Fibroblast of lung (primary cell): ENCODE measurements at regions not wholly inside any gene's neighbourhood (a gene's known extent, or its start where the extent isn't known, plus 50 kb on each side); places are given as distances from the start of the nearest gene placed in this dataset.
"Not testable (repeated sequence)": the region's sequence is repeated elsewhere in the genome, so short reads cannot be mapped to it uniquely, and the experiment has no call there.

Source experiments
- DNase-seq, 2 donors: peaks; one replicate each; pipeline versions ENCODE4 v3.0.0 to v3.0.0-alpha.2; 2010; ENCODE audit warnings: low read depth in 2 of 2
- H2AFZ ChIP-seq: 2 replicates; pipeline ENCODE4 v1.5.1; 2012; ENCODE audit warnings: low read length, control low read depth, inconsistent platforms
- H3K27ac ChIP-seq: 2 replicates; pipeline ENCODE4 v1.5.1; 2011; ENCODE audit warnings: low read length, control low read depth; ENCODE audit not compliant: insufficient read depth
- H3K27me3 ChIP-seq: 2 replicates; pipeline ENCODE4 v1.5.1; 2011; ENCODE audit warnings: mild to moderate bottlenecking, low read length; ENCODE audit not compliant: control insufficient read depth, insufficient read depth
- H3K36me3 ChIP-seq: 2 replicates; pipeline ENCODE4 v1.5.1; 2011; ENCODE audit warnings: low read length; ENCODE audit not compliant: control insufficient read depth, insufficient read depth
- H3K4me1 ChIP-seq: 2 replicates; pipeline ENCODE4 v1.5.1; 2011; ENCODE audit warnings: low read length; ENCODE audit not compliant: control insufficient read depth, insufficient read depth; ENCODE audit errors: extremely low read depth
- H3K4me2 ChIP-seq: 2 replicates; pipeline ENCODE4 v1.5.1; 2011; ENCODE audit warnings: low read length, control low read depth; ENCODE audit not compliant: insufficient read depth; ENCODE audit errors: extremely low read depth
- H3K4me3 ChIP-seq, 4 experiments: fragments of 200-600 bp in 1 of 4; sonication (generic) in 1 of 4; replicated peaks in 1 of 4; 2 replicates each; pipeline ENCODE4 v1.5.1; 2011 to 2016; ENCODE audit warnings: low read length in 4 of 4, low read depth in 3 of 4, mild to moderate bottlenecking in 3 of 4, control low read depth in 2 of 4, inconsistent platforms in 1 of 4, mixed read lengths in 1 of 4; ENCODE audit not compliant: insufficient read depth in 1 of 4; ENCODE audit errors: control extremely low read depth in 1 of 4
- H3K79me2 ChIP-seq: 2 replicates; pipeline ENCODE4 v1.5.1; 2012; ENCODE audit warnings: mild to moderate bottlenecking, low read length, inconsistent platforms; ENCODE audit not compliant: control insufficient read depth, insufficient read depth
- H3K9ac ChIP-seq: 2 replicates; pipeline ENCODE4 v1.5.1; 2011; ENCODE audit warnings: mild to moderate bottlenecking, low read length, control low read depth; ENCODE audit not compliant: insufficient read depth
- H3K9me3 ChIP-seq: 2 replicates; pipeline ENCODE4 v1.5.1; 2012; ENCODE audit warnings: low read depth, low read length; ENCODE audit not compliant: control insufficient read depth, insufficient read depth
- H4K20me1 ChIP-seq: 2 replicates; pipeline ENCODE4 v1.5.1; 2011; ENCODE audit warnings: low read length; ENCODE audit not compliant: control insufficient read depth, insufficient read depth; ENCODE audit errors: extremely low read depth
- CTCF ChIP-seq, 2 donors: IDR thresholded peaks in 1 of 2; conservative IDR thresholded peaks in 1 of 2; 1 replicate in 1 of 2; 2 replicates in 1 of 2; pipeline ENCODE4 v1.5.1; 2011 to 2012; ENCODE audit warnings: low read length in 2 of 2, control low read depth in 1 of 2, inconsistent platforms in 1 of 2, low read depth in 1 of 2, mild to moderate bottlenecking in 1 of 2
- EZH2 ChIP-seq: IDR thresholded peaks from 2 replicates; pipeline ENCODE4 v1.5.1; 2012; ENCODE audit warnings: low read length, control low read depth, mild to moderate bottlenecking; ENCODE audit errors: missing control alignments

GRCh38 chr12:86387591-86388145, 131.5 kb upstream of the MGAT4C start:
- Histone ChIP-seq H3K27me3 (no peaks in the 10 kb centered on the region), H4K20me1 (no peaks in the 10 kb centered on the region), H3K9me3 (no peaks in the 10 kb centered on the region), H3K4me3 (no peak overlapping the region), H3K4me1 (no peaks in the 10 kb centered on the region), H3K4me2 (no peak overlapping the region), H3K9ac (no peak overlapping the region), H3K36me3 (no peaks in the 10 kb centered on the region), H3K27ac (no peak overlapping the region), H3K79me2 (no peaks in the 10 kb centered on the region), H2AFZ (no peak overlapping the region)
- no peak for DNase-seq
- TF ChIP-seq CTCF (conservative IDR thresholded peaks at IDR 0.05 in 1 of 2, IDR thresholded peaks at IDR 0.05 in 1 of 2; ENCODE audit: low read depth in 1 of 2, low read length in 2 of 2) (no peak), EZH2 (no peak)

- DNase-seq, H2AFZ ChIP-seq, H3K9ac ChIP-seq, H4K20me1 ChIP-seq, H3K27ac ChIP-seq, H3K4me3 ChIP-seq, H3K9me3 ChIP-seq, H3K36me3 ChIP-seq, H3K4me1 ChIP-seq, H3K79me2 ChIP-seq, H3K27me3 ChIP-seq, H3K4me2 ChIP-seq: not testable (repeated sequence)
These were observed 127.6 kb upstream of the MGAT4C start for GRCh38 chr12:86383759-86384158.

- Histone ChIP-seq H3K4me1 (no peaks in the 10 kb centered on the region), H3K36me3 (no peaks in the 10 kb centered on the region), H3K27me3 (no peaks in the 10 kb centered on the region), H4K20me1 (no peaks in the 10 kb centered on the region), H3K9me3 (no peaks in the 10 kb centered on the region), H3K9ac (no peak overlapping the region), H3K79me2 (no peaks in the 10 kb centered on the region), H3K27ac (no peak overlapping the region), H3K4me2 (no peak overlapping the region), H3K4me3 (no peak overlapping the region), H2AFZ (no peak overlapping the region)
- TF ChIP-seq EZH2, result no peak
- no peak for TF ChIP-seq CTCF (conservative IDR thresholded peaks at IDR 0.05 in 1 of 2, IDR thresholded peaks at IDR 0.05 in 1 of 2; ENCODE audit: low read depth in 1 of 2, low read length in 2 of 2)
- DNase-seq, result no peak
These were observed 123.1 kb upstream of the MGAT4C start for GRCh38 chr12:86379337-86379736.
